Astrocyte (in vitro differentiated cells and primary cell): ENCODE measurements at regions not wholly inside any gene's neighbourhood (a gene's known extent, or its start where the extent isn't known, plus 50 kb on each side); places are given as distances from the start of the nearest gene placed in this dataset.
A peak's percentile ranks its signal among the peaks of the same experiment; 100 is the strongest.

Experiments used
- DNase-seq: peaks from one replicate; pipeline ENCODE4 v3.0.0-alpha.2; 2010; ENCODE audit warnings: low read depth
- FAIRE-seq: peaks from 2 replicates; lab custom pipeline; 2011; peaks lifted over from hg19 to GRCh38; lab: Jason Lieb, UNC
- H2AFZ ChIP-seq: 2 replicates; pipeline ENCODE4 v1.6.0; 2012; ENCODE audit warnings: low read depth, low read length, inconsistent platforms
- H3K27ac ChIP-seq: 2 replicates; pipeline ENCODE4 v1.5.1; 2011; ENCODE audit warnings: low read depth, low read length, inconsistent platforms
- H3K27me3 ChIP-seq: 2 replicates; pipeline ENCODE4 v1.6.0; 2011; ENCODE audit warnings: low read length, inconsistent platforms; ENCODE audit not compliant: insufficient read depth
- H3K36me3 ChIP-seq: 2 replicates; pipeline ENCODE4 v1.5.1; 2011; ENCODE audit warnings: low read length, inconsistent platforms; ENCODE audit not compliant: insufficient read depth
- H3K4me1 ChIP-seq: 2 replicates; pipeline ENCODE4 v1.5.1; 2011; ENCODE audit warnings: low read length, inconsistent platforms; ENCODE audit not compliant: insufficient read depth
- H3K4me2 ChIP-seq: 2 replicates; pipeline ENCODE4 v1.6.0; 2012; ENCODE audit warnings: low read length, inconsistent platforms
- H3K4me3 ChIP-seq: 2 replicates; pipeline ENCODE4 v1.5.1; 2011; ENCODE audit warnings: low read depth, mild to moderate bottlenecking, low read length, inconsistent platforms; ENCODE audit not compliant: insufficient read depth
- H3K79me2 ChIP-seq: 2 replicates; pipeline ENCODE4 v1.6.0; 2012; ENCODE audit warnings: mild to moderate bottlenecking, low read length, inconsistent platforms; ENCODE audit not compliant: insufficient read depth
- H3K9ac ChIP-seq: 2 replicates; pipeline ENCODE4 v1.6.0; 2012; ENCODE audit warnings: mild to moderate bottlenecking, low read length, inconsistent platforms
- H3K9me3 ChIP-seq: 2 replicates; pipeline ENCODE4 v1.5.1; 2012; ENCODE audit warnings: low read depth, mild to moderate bottlenecking, low read length, inconsistent platforms; ENCODE audit not compliant: insufficient read depth
- H4K20me1 ChIP-seq: 2 replicates; pipeline ENCODE4 v1.6.0; 2012; ENCODE audit warnings: low read length, inconsistent platforms; ENCODE audit not compliant: insufficient read depth
- H3K27ac Mint-ChIP-seq: one replicate; pipeline ENCODE4 v1.8.0; 2021; ENCODE audit warnings: mild to moderate bottlenecking, mixed read lengths; ENCODE audit not compliant: unreplicated experiment
- H3K27me3 Mint-ChIP-seq: one replicate; pipeline ENCODE4 v1.8.0; 2021; ENCODE audit warnings: low read depth, mixed read lengths; ENCODE audit not compliant: unreplicated experiment
- H3K36me3 Mint-ChIP-seq: one replicate; pipeline ENCODE4 v1.8.0; 2021; ENCODE audit warnings: low read depth, mixed read lengths; ENCODE audit not compliant: unreplicated experiment
- H3K4me1 Mint-ChIP-seq: one replicate; pipeline ENCODE4 v1.8.0; 2021; ENCODE audit warnings: low read depth, mixed read lengths; ENCODE audit not compliant: unreplicated experiment
- H3K4me3 Mint-ChIP-seq: one replicate; pipeline ENCODE4 v1.8.0; 2021; ENCODE audit warnings: mild to moderate bottlenecking, moderate library complexity, mixed read lengths; ENCODE audit not compliant: unreplicated experiment
- H3K9me3 Mint-ChIP-seq: one replicate; pipeline ENCODE4 v1.8.0; 2021; ENCODE audit warnings: mild to moderate bottlenecking, mixed read lengths; ENCODE audit not compliant: unreplicated experiment
- EZH2 ChIP-seq: IDR thresholded peaks from 2 replicates; pipeline ENCODE4 v1.6.1; 2012; ENCODE audit warnings: mild to moderate bottlenecking, low read length, inconsistent platforms; ENCODE audit not compliant: insufficient read depth
- TF ChIP-seq, protein P1 (sequence below): IDR thresholded peaks from 2 replicates; pipeline ENCODE4 v1.5.1; 2011; ENCODE audit warnings: low read depth, mild to moderate bottlenecking, inconsistent platforms, low read length, moderate library complexity; ENCODE audit not compliant: insufficient read depth

DNA sequence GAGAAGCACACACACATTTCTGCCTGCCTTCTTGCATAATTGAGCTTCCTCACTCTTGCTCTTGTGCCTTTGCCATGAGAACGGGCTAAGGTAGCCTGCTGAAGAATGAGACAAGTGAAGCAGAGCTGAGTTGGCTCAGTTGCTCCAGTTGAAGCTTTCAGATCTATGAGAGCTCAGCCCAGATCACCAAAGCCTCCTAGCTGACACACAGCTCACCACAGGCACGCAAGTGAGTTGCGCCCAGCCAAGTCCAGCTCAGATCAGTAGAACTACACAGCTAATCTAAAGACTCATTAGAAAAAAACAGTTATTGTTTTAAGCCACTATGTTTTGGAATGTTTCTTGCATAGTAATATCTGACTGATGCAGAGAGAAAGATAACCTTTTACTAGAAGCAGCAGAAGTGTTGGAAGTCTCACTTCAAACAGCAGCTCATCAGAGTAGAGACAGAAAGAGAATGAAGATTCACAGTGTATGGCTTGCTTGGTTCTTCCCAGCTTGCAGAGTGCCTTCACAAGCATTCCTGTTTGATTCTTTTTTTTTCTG lies 362.4 kb downstream of the MID1IP1 start:
- Mint-ChIP-seq H3K9me3 (peaks cover 2% of the 10 kb centered on the region), H3K4me3 (no peak overlapping the region), H3K36me3 (no peaks in the 10 kb centered on the region), H3K27me3 (peaks cover 43% of the 10 kb centered on the region), H3K4me1 (peaks cover 17% of the 10 kb centered on the region), H3K27ac (no peak overlapping the region)
- H3K79me2 ChIP-seq, result no peaks in the 10 kb centered on the region
- DNase-seq, result no peak
- H3K27me3 ChIP-seq, result peaks cover 30% of the 10 kb centered on the region
- TF ChIP-seq EZH2, result no peak
- TF ChIP-seq, protein P1, sequence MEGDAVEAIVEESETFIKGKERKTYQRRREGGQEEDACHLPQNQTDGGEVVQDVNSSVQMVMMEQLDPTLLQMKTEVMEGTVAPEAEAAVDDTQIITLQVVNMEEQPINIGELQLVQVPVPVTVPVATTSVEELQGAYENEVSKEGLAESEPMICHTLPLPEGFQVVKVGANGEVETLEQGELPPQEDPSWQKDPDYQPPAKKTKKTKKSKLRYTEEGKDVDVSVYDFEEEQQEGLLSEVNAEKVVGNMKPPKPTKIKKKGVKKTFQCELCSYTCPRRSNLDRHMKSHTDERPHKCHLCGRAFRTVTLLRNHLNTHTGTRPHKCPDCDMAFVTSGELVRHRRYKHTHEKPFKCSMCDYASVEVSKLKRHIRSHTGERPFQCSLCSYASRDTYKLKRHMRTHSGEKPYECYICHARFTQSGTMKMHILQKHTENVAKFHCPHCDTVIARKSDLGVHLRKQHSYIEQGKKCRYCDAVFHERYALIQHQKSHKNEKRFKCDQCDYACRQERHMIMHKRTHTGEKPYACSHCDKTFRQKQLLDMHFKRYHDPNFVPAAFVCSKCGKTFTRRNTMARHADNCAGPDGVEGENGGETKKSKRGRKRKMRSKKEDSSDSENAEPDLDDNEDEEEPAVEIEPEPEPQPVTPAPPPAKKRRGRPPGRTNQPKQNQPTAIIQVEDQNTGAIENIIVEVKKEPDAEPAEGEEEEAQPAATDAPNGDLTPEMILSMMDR, result no peak
- no peak overlapping the region for H3K27ac ChIP-seq
- H3K4me3 ChIP-seq, result no peak overlapping the region
- H3K36me3 ChIP-seq, result no peaks in the 10 kb centered on the region
- no peaks in the 10 kb centered on the region for H4K20me1 ChIP-seq
- H3K4me2 ChIP-seq, result no peak overlapping the region
- no peaks in the 10 kb centered on the region for H3K9me3 ChIP-seq
- no peak overlapping the region for H2AFZ ChIP-seq
- peak; percentile 55 for FAIRE-seq
- H3K9ac ChIP-seq, result no peak overlapping the region
- H3K4me1 ChIP-seq, result peaks cover 9% of the 10 kb centered on the region

DNA sequence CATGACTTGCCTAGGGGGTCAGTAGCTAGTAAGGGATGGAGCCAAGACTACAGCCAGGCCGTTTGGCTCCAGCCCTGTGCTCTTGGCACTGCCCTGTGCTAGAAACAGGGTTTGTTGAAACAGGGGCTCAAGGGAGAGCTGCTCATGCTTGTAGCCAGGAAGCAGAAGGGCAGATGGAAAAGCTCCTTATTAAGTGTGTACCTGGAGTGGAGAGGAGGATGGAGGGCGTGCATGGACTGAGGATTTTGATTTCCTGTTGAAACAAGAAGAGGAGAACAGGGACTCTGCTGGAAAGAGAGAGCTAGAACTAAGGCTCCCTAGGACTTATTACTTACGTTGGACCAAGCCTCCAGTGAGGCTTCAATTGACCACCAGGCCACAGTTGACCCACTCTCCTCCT lies 363.0 kb downstream of the MID1IP1 start:
- FAIRE-seq, result no peak
- no peaks in the 10 kb centered on the region for H3K36me3 Mint-ChIP-seq
- DNase-seq, result no peak
- no peaks in the 10 kb centered on the region for H3K79me2 ChIP-seq
- no peak overlapping the region for H3K4me2 ChIP-seq
- H3K27me3 ChIP-seq, result peaks cover 30% of the 10 kb centered on the region
- no peaks in the 10 kb centered on the region for H4K20me1 ChIP-seq
- H3K9me3 Mint-ChIP-seq, result peaks cover 2% of the 10 kb centered on the region
- no peaks in the 10 kb centered on the region for H3K36me3 ChIP-seq
- H3K27ac ChIP-seq, result no peak overlapping the region
- peaks cover 9% of the 10 kb centered on the region for H3K4me1 ChIP-seq
- H2AFZ ChIP-seq, result no peak overlapping the region
- H3K9ac ChIP-seq, result no peak overlapping the region
- H3K27ac Mint-ChIP-seq, result no peak overlapping the region
- H3K4me3 ChIP-seq, result no peak overlapping the region
- H3K9me3 ChIP-seq, result no peaks in the 10 kb centered on the region
- no peak overlapping the region for H3K4me3 Mint-ChIP-seq
- H3K4me1 Mint-ChIP-seq, result peaks cover 11% of the 10 kb centered on the region
- no peak for TF ChIP-seq EZH2
- TF ChIP-seq, protein P1, result no peak
- H3K27me3 Mint-ChIP-seq, result peaks cover 46% of the 10 kb centered on the region

DNA sequence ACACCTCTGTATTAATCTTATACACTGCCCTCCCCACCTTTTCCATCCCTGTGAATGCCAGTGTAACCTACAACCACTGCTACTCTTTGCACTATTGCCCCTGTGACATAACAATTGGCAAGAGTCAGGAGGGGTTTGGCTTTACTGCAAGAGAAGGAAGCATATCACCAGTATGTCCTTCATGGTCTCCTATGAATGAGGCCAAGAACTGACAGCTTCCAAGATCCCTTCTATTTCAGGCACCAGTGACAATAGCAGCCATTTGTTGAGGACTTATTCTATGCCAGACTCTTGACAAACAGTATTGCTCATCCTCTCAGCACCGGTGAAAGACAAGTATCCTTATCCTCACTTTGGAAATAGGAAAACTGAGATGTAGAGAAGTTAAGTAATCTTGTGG lies 363.9 kb downstream of the MID1IP1 start:
- FAIRE-seq, result no peak
- Mint-ChIP-seq H3K27ac (no peak overlapping the region), H3K4me3 (no peak overlapping the region), H3K27me3 (peaks cover 46% of the 10 kb centered on the region), H3K9me3 (peaks cover 2% of the 10 kb centered on the region), H3K36me3 (no peaks in the 10 kb centered on the region), H3K4me1 (peaks cover 3% of the 10 kb centered on the region)
- Histone ChIP-seq H3K4me1 (peaks cover 2% of the 10 kb centered on the region), H3K36me3 (no peaks in the 10 kb centered on the region), H3K4me3 (no peak overlapping the region), H3K27me3 (peaks cover 34% of the 10 kb centered on the region), H4K20me1 (no peaks in the 10 kb centered on the region), H3K27ac (no peak overlapping the region), H3K9me3 (no peaks in the 10 kb centered on the region), H2AFZ (no peak overlapping the region), H3K4me2 (no peak overlapping the region), H3K79me2 (no peaks in the 10 kb centered on the region), H3K9ac (no peak overlapping the region)
- TF ChIP-seq, protein P1, result no peak
- TF ChIP-seq EZH2, result no peak
- no peak for DNase-seq
